Parathyroid adenoma (tissue), 2 donors: ENCODE measurements at regions not wholly inside any gene's neighbourhood (a gene's known extent, or its start where the extent isn't known, plus 50 kb on each side); places are given as distances from the start of the nearest gene placed in this dataset.
"Not testable (repeated sequence)": the region's sequence is repeated elsewhere in the genome, so short reads cannot be mapped to it uniquely, and the experiment has no call there.

ENCODE experiments used
- H2AFZ ChIP-seq: fragments of 300-600 bp; sonication (generic); one replicate; pipeline ENCODE4 v1.7.0; 2017; ENCODE audit warnings: antibody characterized with exemption, mild to moderate bottlenecking
- H3K27ac ChIP-seq: fragments of 300-600 bp; sonication (generic); one replicate; pipeline ENCODE4 v1.7.0; 2017
- H3K27me3 ChIP-seq: fragments of 300-600 bp; sonication (generic); one replicate; pipeline ENCODE4 v1.7.0; 2017; ENCODE audit warnings: low read length; ENCODE audit not compliant: control insufficient read depth, insufficient read depth
- H3K36me3 ChIP-seq: fragments of 300-600 bp; sonication (generic); one replicate; pipeline ENCODE4 v1.7.0; 2017; ENCODE audit warnings: low read length; ENCODE audit not compliant: control insufficient read depth, insufficient read depth
- H3K4me1 ChIP-seq: fragments of 300-600 bp; sonication (generic); one replicate; pipeline ENCODE4 v1.7.0; 2017; ENCODE audit warnings: control low read depth
- H3K4me2 ChIP-seq: fragments of 300-600 bp; sonication (generic); one replicate; pipeline ENCODE4 v1.7.0; 2017; ENCODE audit warnings: low read length
- H3K4me3 ChIP-seq: fragments of 300-600 bp; sonication (generic); one replicate; pipeline ENCODE4 v1.7.0; 2017; ENCODE audit warnings: low read depth, low read length
- H3K79me2 ChIP-seq: fragments of 300-600 bp; sonication (generic); one replicate; pipeline ENCODE4 v1.7.0; 2017; ENCODE audit warnings: control low read depth
- H3K9ac ChIP-seq: fragments of 300-600 bp; sonication (generic); one replicate; pipeline ENCODE4 v1.7.0; 2017; ENCODE audit warnings: mild to moderate bottlenecking
- H3K9me3 ChIP-seq: fragments of 300-600 bp; sonication (generic); one replicate; pipeline ENCODE4 v1.7.0; 2017; ENCODE audit warnings: low read length; ENCODE audit not compliant: control insufficient read depth
- CTCF ChIP-seq: fragments of 300-600 bp; sonication (generic); IDR thresholded peaks from one replicate; pipeline ENCODE4 v1.7.0; 2017; ENCODE audit warnings: antibody characterized with exemption, mild to moderate bottlenecking
- donor health status: primary hyperparathyroidism.

GRCh38 chr17:70327723-70328122, 158.4 kb downstream of the KCNJ2 start:
- no peak overlapping the region for H3K9ac ChIP-seq
- TF ChIP-seq CTCF: no peak
- peak overlapping the region; percentile 15 for H3K4me3 ChIP-seq

GRCh38 chr17:70329721-70330120, 160.4 kb downstream of the KCNJ2 start:
- Histone ChIP-seq H3K4me2 (no peak overlapping the region), H3K27me3 (no peaks in the 10 kb centered on the region), H3K4me1 (peaks cover 71% of the 10 kb centered on the region), H3K36me3 (no peaks in the 10 kb centered on the region), H3K9ac (no peak overlapping the region), H3K79me2 (peaks cover 2% of the 10 kb centered on the region), H2AFZ (peak overlapping the region; percentile 45), H3K27ac (peak overlapping the region; percentile 99), H3K9me3 (no peaks in the 10 kb centered on the region), H3K4me3 (peak overlapping the region; percentile 29)
- no peak for TF ChIP-seq CTCF

More at GRCh38 chr17:70327723-70328122, 158.4 kb downstream of the KCNJ2 start:
- peaks cover 2% of the 10 kb centered on the region for H3K79me2 ChIP-seq
- H3K27ac ChIP-seq: peak overlapping the region; percentile 99
- H3K4me2 ChIP-seq: peak overlapping the region; percentile 39
- peaks cover 72% of the 10 kb centered on the region for H3K4me1 ChIP-seq
- H3K27me3 ChIP-seq: no peaks in the 10 kb centered on the region
- no peaks in the 10 kb centered on the region for H3K9me3 ChIP-seq
- no peaks in the 10 kb centered on the region for H3K36me3 ChIP-seq
- peak overlapping the region; percentile 56 for H2AFZ ChIP-seq

- H3K9ac ChIP-seq, H3K4me3 ChIP-seq: not testable (repeated sequence)
These were observed 161.7 kb downstream of the KCNJ2 start for GRCh38 chr17:70331066-70331465.

GRCh38 chr17:70332356-70333210, 163.3 kb downstream of the KCNJ2 start:
- no peak for TF ChIP-seq CTCF
- Histone ChIP-seq H3K4me2 (no peak overlapping the region), H3K4me3 (no peak overlapping the region), H3K9me3 (no peaks in the 10 kb centered on the region), H3K9ac (no peak overlapping the region), H2AFZ (peak overlapping the region; percentile 57), H3K4me1 (peaks cover 71% of the 10 kb centered on the region), H3K79me2 (peaks cover 2% of the 10 kb centered on the region), H3K27me3 (no peaks in the 10 kb centered on the region), H3K27ac (peak overlapping the region; percentile 99), H3K36me3 (no peaks in the 10 kb centered on the region)

More at GRCh38 chr17:70331066-70331465, 161.7 kb downstream of the KCNJ2 start:
- H3K27me3 ChIP-seq, H3K9me3 ChIP-seq, H2AFZ ChIP-seq, H3K4me2 ChIP-seq, H3K79me2 ChIP-seq, H3K36me3 ChIP-seq: not testable (repeated sequence)
- H3K27ac ChIP-seq: peak overlapping the region; percentile 99
- H3K4me1 ChIP-seq: peaks cover 68% of the 10 kb centered on the region

GRCh38 chr17:70336411-70336810, 167.1 kb downstream of the KCNJ2 start:
- Histone ChIP-seq H3K4me1 (peaks cover 77% of the 10 kb centered on the region), H3K4me2 (no peak overlapping the region), H3K9ac (no peak overlapping the region), H3K36me3 (no peaks in the 10 kb centered on the region), H3K27me3 (no peaks in the 10 kb centered on the region), H3K4me3 (no peak overlapping the region), H3K27ac (peak overlapping the region; percentile 98), H3K79me2 (peaks cover 2% of the 10 kb centered on the region), H3K9me3 (no peaks in the 10 kb centered on the region), H2AFZ (peak overlapping the region; percentile 52)
- no peak for TF ChIP-seq CTCF
